GM21717 (cell line): ENCODE measurements at regions not wholly inside any gene's neighbourhood (a gene's known extent, or its start where the extent isn't known, plus 50 kb on each side); places are given as distances from the start of the nearest gene placed in this dataset.

ENCODE experiments used
- ATAC-seq: cut with Tn5 transposase; IDR thresholded peaks from one replicate; pipeline ENCODE4 v1.9.1; 2021; ENCODE audit warnings: mild to moderate bottlenecking, moderate library complexity; ENCODE audit not compliant: unreplicated experiment

- ATAC-seq, result no peak
Measured at GRCh38 chr2:43109261-43109743, 117.1 kb downstream of the ZFP36L2 start.

GRCh38 chr2:43107679-43108078 is 118.7 kb downstream of the ZFP36L2 start:
- no peak for ATAC-seq

GRCh38 chr2:43106559-43107527 is 119.6 kb downstream of the ZFP36L2 start:
- ATAC-seq, result peak; percentile 57

GRCh38 chr2:43105586-43106558 is 120.5 kb downstream of the ZFP36L2 start:
- no peak for ATAC-seq

GRCh38 chr2:43104763-43105162 is 121.6 kb downstream of the ZFP36L2 start:
- ATAC-seq, result no peak

- ATAC-seq, result no peak
Measured at GRCh38 chr2:43104106-43104505, 122.3 kb downstream of the ZFP36L2 start.

GRCh38 chr2:43103093-43103404 is 123.4 kb downstream of the ZFP36L2 start:
- no peak for ATAC-seq

- no peak for ATAC-seq
Measured at GRCh38 chr2:43102366-43103092, 123.9 kb downstream of the ZFP36L2 start.

- ATAC-seq, result no peak
Measured at GRCh38 chr2:43101751-43102150, 124.7 kb downstream of the ZFP36L2 start.

GRCh38 chr2:43100883-43101662 is 125.3 kb downstream of the ZFP36L2 start:
- ATAC-seq, result no peak

- ATAC-seq, result no peak
Measured at GRCh38 chr2:43100362-43100882, 126.0 kb downstream of the ZFP36L2 start.

GRCh38 chr2:43099797-43100196 is 126.6 kb downstream of the ZFP36L2 start:
- ATAC-seq, result no peak

- ATAC-seq, result no peak
Measured at GRCh38 chr2:43098539-43098938, 127.9 kb downstream of the ZFP36L2 start.

- ATAC-seq, result no peak
Measured at GRCh38 chr2:43097644-43098408, 128.6 kb downstream of the ZFP36L2 start.

GRCh38 chr2:43095533-43096295 is 130.7 kb downstream of the ZFP36L2 start:
- no peak for ATAC-seq

- ATAC-seq, result no peak
Measured at GRCh38 chr2:43092520-43093179, 133.8 kb downstream of the ZFP36L2 start.

GRCh38 chr2:43090317-43090716 is 136.1 kb downstream of the ZFP36L2 start:
- no peak for ATAC-seq
